AG09309 (cell line): ENCODE measurements at regions not wholly inside any gene's neighbourhood (a gene's known extent, or its start where the extent isn't known, plus 50 kb on each side); places are given as distances from the start of the nearest gene placed in this dataset.
A peak's percentile ranks its signal among the peaks of the same experiment; 100 is the strongest.
"Not testable (repeated sequence)": the region's sequence is repeated elsewhere in the genome, so short reads cannot be mapped to it uniquely, and the experiment has no call there.

Experiments used
- DNase-seq: peaks from one replicate; pipeline ENCODE4 v3.0.0-alpha.2; 2010; ENCODE audit warnings: low read depth
- H3K4me3 ChIP-seq: 2 replicates; pipeline ENCODE4 v1.5.1; 2011; ENCODE audit warnings: mild to moderate bottlenecking, low read depth, low read length, moderate library complexity; ENCODE audit not compliant: control insufficient read depth
- CTCF ChIP-seq: IDR thresholded peaks from 2 replicates; pipeline ENCODE4 v1.5.1; 2011; ENCODE audit warnings: mild to moderate bottlenecking, low read depth, low read length, inconsistent platforms; ENCODE audit not compliant: insufficient read depth, control insufficient read depth; ENCODE audit errors: missing control alignments

- DNase-seq = no peak
- no peak for TF ChIP-seq CTCF
- H3K4me3 ChIP-seq = no peak overlapping the region
These were observed 1008.6 kb upstream of the ADAMTS5 start for GRCh38 chr21:27975514-27975913.

GRCh38 chr21:27974152-27974551 lies 1007.3 kb upstream of the ADAMTS5 start:
- H3K4me3 ChIP-seq, DNase-seq: not testable (repeated sequence)

- H3K4me3 ChIP-seq = not testable (repeated sequence)
These were observed 1001.4 kb upstream of the ADAMTS5 start for GRCh38 chr21:27968240-27968639.

GRCh38 chr21:27954543-27955165 lies 987.8 kb upstream of the ADAMTS5 start:
- H3K4me3 ChIP-seq = no peak overlapping the region
- peak; percentile 79 for DNase-seq
- TF ChIP-seq CTCF = no peak

More at GRCh38 chr21:27968240-27968639, 1001.4 kb upstream of the ADAMTS5 start:
- not testable (repeated sequence) for DNase-seq

- no peak for DNase-seq
- no peak overlapping the region for H3K4me3 ChIP-seq
- TF ChIP-seq CTCF = no peak
These were observed 986.6 kb upstream of the ADAMTS5 start for GRCh38 chr21:27953340-27954045.

- DNase-seq, H3K4me3 ChIP-seq: not testable (repeated sequence)
These were observed 982.2 kb upstream of the ADAMTS5 start for GRCh38 chr21:27949093-27949492.

- not testable (repeated sequence) for DNase-seq, H3K4me3 ChIP-seq
These were observed 963.4 kb upstream of the ADAMTS5 start for GRCh38 chr21:27930108-27930767.

GRCh38 chr21:27929179-27929578 lies 962.3 kb upstream of the ADAMTS5 start:
- peak; percentile 39 for DNase-seq
- H3K4me3 ChIP-seq = not testable (repeated sequence)

- DNase-seq = peak; percentile 73
- H3K4me3 ChIP-seq = not testable (repeated sequence)
These were observed 961.7 kb upstream of the ADAMTS5 start for GRCh38 chr21:27928534-27929115.

- not testable (repeated sequence) for H3K4me3 ChIP-seq, DNase-seq
These were observed 954.5 kb upstream of the ADAMTS5 start for GRCh38 chr21:27921421-27921820.

GRCh38 chr21:27917966-27918365 lies 951.1 kb upstream of the ADAMTS5 start:
- not testable (repeated sequence) for DNase-seq, H3K4me3 ChIP-seq

- DNase-seq = peak; percentile 31
- H3K4me3 ChIP-seq = not testable (repeated sequence)
These were observed 949.4 kb upstream of the ADAMTS5 start for GRCh38 chr21:27916326-27916725.

GRCh38 chr21:27912133-27912532 lies 945.2 kb upstream of the ADAMTS5 start:
- DNase-seq, H3K4me3 ChIP-seq: not testable (repeated sequence)

- not testable (repeated sequence) for H3K4me3 ChIP-seq, DNase-seq
These were observed 942.6 kb upstream of the ADAMTS5 start for GRCh38 chr21:27909487-27909886.
